ENCODE measurements at regions not wholly inside any gene's neighbourhood (a gene's known extent, or its start where the extent isn't known, plus 50 kb on each side); places are given as distances from the start of the nearest gene placed in this dataset.

DNA sequence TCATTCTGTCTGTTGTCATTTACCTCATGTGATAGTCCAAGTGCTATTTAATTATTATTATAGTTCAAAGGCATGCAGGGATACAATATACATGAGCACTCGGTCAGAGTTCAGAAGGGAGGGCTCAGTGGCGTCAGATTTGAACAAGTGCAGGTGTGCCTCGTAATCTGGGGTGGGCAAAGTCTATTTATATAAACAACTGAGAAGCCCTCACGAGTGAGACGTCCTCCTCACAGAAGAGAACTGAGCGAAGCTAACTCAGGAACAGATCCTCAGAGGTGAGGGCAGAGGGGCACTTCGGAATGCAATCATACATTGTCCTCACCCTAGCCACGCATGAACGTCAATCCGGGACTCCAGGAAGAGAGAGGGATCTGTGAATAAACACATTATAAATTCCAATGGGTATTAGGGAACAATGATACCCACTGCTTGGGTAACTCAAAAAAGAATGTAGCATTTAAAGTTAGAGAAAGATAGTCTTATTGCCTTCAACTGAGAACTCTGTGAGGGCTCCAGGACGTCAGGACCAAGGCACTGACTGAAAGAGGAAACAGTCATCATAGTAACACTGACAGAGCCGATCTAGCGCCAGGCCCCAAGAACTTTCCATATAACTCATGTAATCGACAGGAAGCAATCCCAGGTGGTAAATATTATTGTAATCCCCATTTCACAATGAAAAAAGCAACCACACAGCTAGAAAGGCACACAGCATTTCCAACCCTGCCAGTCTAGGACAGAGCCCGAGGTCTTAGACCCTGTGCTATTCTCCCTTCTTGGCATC is 127.1 kb upstream of the B3GALT2 start:
- H3K27ac ChIP-seq (ENCODE audit: low read length), result no peak overlapping the region
- H3K9me3 ChIP-seq (ENCODE audit: control insufficient read depth, low read length), result no peaks in the 10 kb centered on the region
- no peaks in the 10 kb centered on the region for H3K27me3 ChIP-seq (ENCODE audit: control insufficient read depth, insufficient read depth)
- ATAC-seq, result no peak
- WGBS, result 78% methylated on average over 15 of the region's 15 CpGs
- no peak overlapping the region for H3K4me3 ChIP-seq (ENCODE audit: low read length)
- no peak for DNase-seq
- intact Hi-C loops (cut with DNase I), result no loop called here
- no peaks in the 10 kb centered on the region for H3K4me1 ChIP-seq (ENCODE audit: control insufficient read depth, insufficient read depth, low read length)

DNA sequence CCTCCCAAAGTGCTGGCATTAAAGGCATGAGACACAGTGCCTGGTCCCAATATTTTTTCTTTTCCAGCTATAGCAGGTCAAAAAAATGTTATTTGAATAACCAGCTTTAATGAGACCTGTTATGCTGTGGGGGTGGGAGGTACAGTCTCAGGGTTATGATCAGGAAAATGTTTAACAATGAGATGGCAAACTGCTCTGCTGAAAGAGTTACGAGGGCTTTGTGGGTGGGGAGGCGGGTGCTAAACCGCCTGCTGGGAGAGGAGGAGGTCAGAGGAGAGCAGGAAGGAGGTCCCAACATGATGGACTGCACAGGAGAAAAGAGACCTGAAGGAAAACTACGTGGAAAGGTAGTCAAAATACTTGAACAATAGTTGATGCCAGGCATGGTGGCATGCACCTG is 126.0 kb upstream of the B3GALT2 start:
- intact Hi-C loops (cut with DNase I), result no loop called here
- WGBS, result 91% methylated on average over 4 of the region's 4 CpGs
- Histone ChIP-seq H3K4me1 (ENCODE audit: control insufficient read depth, insufficient read depth, low read length) (no peaks in the 10 kb centered on the region), H3K27ac (ENCODE audit: low read length) (no peak overlapping the region), H3K9me3 (ENCODE audit: control insufficient read depth, low read length) (no peaks in the 10 kb centered on the region), H3K27me3 (ENCODE audit: control insufficient read depth, insufficient read depth) (no peaks in the 10 kb centered on the region), H3K4me3 (ENCODE audit: low read length) (no peak overlapping the region)
- ATAC-seq (no peak), DNase-seq (no peak)

DNA sequence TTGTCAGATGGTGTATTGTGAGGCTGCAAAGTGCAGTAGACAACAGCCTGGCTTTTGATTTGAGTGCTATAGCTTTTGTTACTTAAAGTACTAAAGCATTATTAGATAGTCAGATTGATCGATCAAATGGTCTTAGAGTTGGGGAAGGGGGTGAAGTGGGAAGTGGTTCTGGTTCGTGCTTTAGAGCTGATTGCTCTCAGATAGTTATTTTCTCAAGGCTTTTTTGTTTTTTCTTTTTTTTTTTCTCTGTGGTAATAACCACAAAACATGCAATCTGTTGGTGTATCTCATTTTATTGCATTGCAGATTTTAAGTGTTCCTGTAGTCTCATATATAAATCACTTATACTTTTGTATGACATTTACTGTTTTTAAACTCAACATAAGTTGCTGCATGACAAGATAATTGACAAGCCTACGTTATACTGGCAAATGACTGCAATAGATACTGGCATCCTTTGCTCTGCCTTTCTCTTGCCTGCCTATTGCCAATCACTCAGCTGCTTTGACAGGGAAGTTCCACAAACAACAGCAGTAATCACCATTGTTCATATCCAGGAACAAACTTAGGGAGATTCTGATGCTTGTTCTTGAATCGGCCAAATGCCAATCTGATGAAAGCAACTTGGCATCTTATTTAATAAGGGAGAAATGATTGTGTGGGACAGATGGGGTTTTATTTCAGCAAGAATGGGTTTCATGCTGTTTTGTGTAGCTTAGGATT is 125.0 kb upstream of the B3GALT2 start:
- no peaks in the 10 kb centered on the region for H3K27me3 ChIP-seq (ENCODE audit: control insufficient read depth, insufficient read depth)
- H3K4me1 ChIP-seq (ENCODE audit: control insufficient read depth, insufficient read depth, low read length), result no peaks in the 10 kb centered on the region
- no peak for DNase-seq
- ATAC-seq, result no peak
- WGBS, result 69% methylated on average over 4 of the region's 4 CpGs
- H3K9me3 ChIP-seq (ENCODE audit: control insufficient read depth, low read length), result no peaks in the 10 kb centered on the region
- intact Hi-C loops (cut with DNase I), result no loop called here
- no peak overlapping the region for H3K27ac ChIP-seq (ENCODE audit: low read length)
- H3K4me3 ChIP-seq (ENCODE audit: low read length), result no peak overlapping the region

DNA sequence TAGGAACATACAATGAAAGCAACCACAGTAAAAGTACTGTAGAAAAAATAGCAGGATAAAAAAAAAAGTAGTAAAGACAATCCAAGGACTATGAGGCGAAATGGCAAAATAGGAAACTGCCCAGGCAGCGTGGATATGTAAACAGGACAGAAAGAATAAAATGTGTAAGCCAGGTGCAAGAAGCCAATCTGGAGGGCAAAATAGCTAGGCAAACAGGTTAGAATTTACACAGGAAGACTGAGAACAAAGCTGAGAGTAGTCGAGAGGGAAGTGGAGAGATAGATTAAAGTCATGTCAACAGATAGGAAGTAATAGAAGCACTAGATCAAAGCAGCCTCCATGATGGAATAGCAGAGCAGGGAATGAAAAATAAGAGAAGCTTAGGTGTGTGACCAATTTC is 124.2 kb upstream of the B3GALT2 start:
- ATAC-seq (no peak), DNase-seq (no peak)
- no peak overlapping the region for H3K27ac ChIP-seq (ENCODE audit: low read length)
- H3K4me3 ChIP-seq (ENCODE audit: low read length), result no peak overlapping the region
- H3K4me1 ChIP-seq (ENCODE audit: control insufficient read depth, insufficient read depth, low read length), result no peaks in the 10 kb centered on the region
- intact Hi-C loops (cut with DNase I), result no loop called here
- H3K27me3 ChIP-seq (ENCODE audit: control insufficient read depth, insufficient read depth), result no peaks in the 10 kb centered on the region
- H3K9me3 ChIP-seq (ENCODE audit: control insufficient read depth, low read length), result no peaks in the 10 kb centered on the region
- 65% methylated on average over 3 of the region's 3 CpGs for WGBS

DNA sequence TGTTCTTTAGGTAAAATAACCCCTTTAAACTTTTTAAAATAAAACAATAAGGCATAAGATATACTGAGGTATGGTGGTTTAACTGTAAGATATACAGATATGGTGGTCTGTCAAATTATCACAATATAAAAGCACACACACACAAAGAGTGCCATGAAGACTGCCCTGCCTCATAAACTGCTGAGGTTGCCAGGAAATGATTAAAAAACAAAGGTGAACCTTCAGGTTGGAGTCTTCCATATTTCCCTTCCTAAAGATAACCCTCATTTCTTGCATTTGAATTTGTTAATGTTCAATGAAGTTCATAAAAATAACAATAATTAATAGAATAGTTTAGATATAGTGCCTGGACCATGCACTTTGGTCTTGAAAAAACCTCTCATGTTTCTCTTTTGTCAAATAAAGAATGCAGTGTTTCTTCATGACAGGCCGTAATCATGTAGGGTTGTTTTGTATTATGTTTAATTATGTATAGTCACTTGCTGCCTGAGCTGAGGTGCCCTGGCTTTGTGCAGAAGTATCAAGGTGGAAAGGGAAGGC is 123.6 kb upstream of the B3GALT2 start:
- no peak overlapping the region for H3K27ac ChIP-seq (ENCODE audit: low read length)
- no peaks in the 10 kb centered on the region for H3K27me3 ChIP-seq (ENCODE audit: control insufficient read depth, insufficient read depth)
- WGBS, result 96% methylated on average over 1 of the region's 1 CpG
- ATAC-seq, result no peak
- no peak for DNase-seq
- intact Hi-C loops (cut with DNase I), result no loop called here
- H3K4me3 ChIP-seq (ENCODE audit: low read length), result no peak overlapping the region
- H3K9me3 ChIP-seq (ENCODE audit: control insufficient read depth, low read length), result no peaks in the 10 kb centered on the region
- no peaks in the 10 kb centered on the region for H3K4me1 ChIP-seq (ENCODE audit: control insufficient read depth, insufficient read depth, low read length)

DNA sequence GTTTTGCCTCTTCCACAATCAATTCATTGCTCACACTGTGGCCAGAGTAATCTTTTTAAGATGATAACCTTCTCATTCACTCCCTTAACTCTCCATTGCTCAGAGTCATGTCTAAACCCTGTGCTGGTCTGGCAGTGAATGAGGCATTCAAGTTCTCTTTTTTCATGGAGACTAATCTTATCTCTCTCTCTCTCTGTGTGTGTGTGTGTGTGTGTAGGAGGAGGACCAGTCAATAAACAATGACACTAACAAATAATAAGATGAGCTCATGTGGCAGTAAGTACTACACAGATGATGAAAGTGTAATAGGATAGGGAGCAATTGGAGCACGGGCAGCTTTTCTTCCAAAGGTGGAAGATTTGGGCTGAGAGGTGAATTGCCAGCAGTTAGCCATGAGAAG is 122.0 kb upstream of the B3GALT2 start:
- Histone ChIP-seq H3K27me3 (ENCODE audit: control insufficient read depth, insufficient read depth) (no peaks in the 10 kb centered on the region), H3K9me3 (ENCODE audit: control insufficient read depth, low read length) (no peaks in the 10 kb centered on the region), H3K4me3 (ENCODE audit: low read length) (no peak overlapping the region), H3K4me1 (ENCODE audit: control insufficient read depth, insufficient read depth, low read length) (no peaks in the 10 kb centered on the region), H3K27ac (ENCODE audit: low read length) (no peak overlapping the region)
- DNase-seq (no peak), ATAC-seq (no peak)
- 67% methylated on average over 1 of the region's 1 CpG for WGBS
- intact Hi-C loops (cut with DNase I), result no loop called here

DNA sequence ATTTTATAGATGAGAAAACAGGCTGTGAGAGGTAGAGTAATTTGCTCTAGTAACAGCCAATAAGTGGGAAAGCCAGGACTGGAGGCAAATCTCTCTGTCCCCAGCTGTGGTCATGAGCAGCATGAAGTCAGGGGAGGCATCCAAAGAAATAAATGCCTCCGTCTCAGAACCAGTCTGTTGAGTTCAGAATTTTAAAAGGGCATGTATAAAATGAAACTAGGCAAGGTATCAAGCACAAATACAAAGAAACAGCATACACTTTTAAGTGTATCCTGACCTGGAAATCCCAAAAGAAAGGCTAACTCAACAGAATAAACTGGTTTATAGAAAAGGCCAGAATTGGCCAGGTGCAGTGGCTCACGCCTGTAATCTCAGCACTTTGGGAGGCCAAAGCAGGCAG is 120.0 kb upstream of the B3GALT2 start:
- Histone ChIP-seq H3K27me3 (ENCODE audit: control insufficient read depth, insufficient read depth) (no peaks in the 10 kb centered on the region), H3K4me3 (ENCODE audit: low read length) (no peak overlapping the region), H3K9me3 (ENCODE audit: control insufficient read depth, low read length) (no peaks in the 10 kb centered on the region), H3K4me1 (ENCODE audit: control insufficient read depth, insufficient read depth, low read length) (no peaks in the 10 kb centered on the region), H3K27ac (ENCODE audit: low read length) (no peak overlapping the region)
- WGBS, result 87% methylated on average over 2 of the region's 2 CpGs
- intact Hi-C loops (cut with DNase I), result no loop called here
- ATAC-seq, result no peak
- DNase-seq, result no peak
